Osteocyte (in vitro differentiated cells): ENCODE measurements at regions not wholly inside any gene's neighbourhood (a gene's known extent, or its start where the extent isn't known, plus 50 kb on each side); places are given as distances from the start of the nearest gene placed in this dataset.

Source experiments
- DNase-seq: peaks from one replicate; pipeline ENCODE4 v3.0.0; 2021; ENCODE audit warnings: mixed read lengths; ENCODE audit not compliant: unreplicated experiment; ENCODE audit errors: extremely low spot score
- H3K27ac Mint-ChIP-seq: one replicate; pipeline ENCODE4 v1.8.0; 2021; ENCODE audit warnings: mild to moderate bottlenecking, mixed read lengths; ENCODE audit not compliant: unreplicated experiment
- H3K27me3 Mint-ChIP-seq: one replicate; pipeline ENCODE4 v1.8.0; 2021; ENCODE audit warnings: mixed read lengths; ENCODE audit not compliant: unreplicated experiment
- H3K36me3 Mint-ChIP-seq: one replicate; pipeline ENCODE4 v1.8.0; 2021; ENCODE audit warnings: mixed read lengths; ENCODE audit not compliant: unreplicated experiment
- H3K4me1 Mint-ChIP-seq: one replicate; pipeline ENCODE4 v1.8.0; 2021; ENCODE audit warnings: mixed read lengths; ENCODE audit not compliant: unreplicated experiment
- H3K4me3 Mint-ChIP-seq: one replicate; pipeline ENCODE4 v1.8.0; 2021; ENCODE audit warnings: mild to moderate bottlenecking, moderate library complexity, mixed read lengths; ENCODE audit not compliant: unreplicated experiment
- H3K9me3 Mint-ChIP-seq: one replicate; pipeline ENCODE4 v1.8.0; 2021; ENCODE audit warnings: mixed read lengths; ENCODE audit not compliant: unreplicated experiment
- CTCF ChIP-seq: fragments of 200-600 bp; sonication (generic); IDR thresholded peaks from 2 replicates; pipeline ENCODE4 v1.5.0; 2021; ENCODE audit warnings: antibody characterized with exemption, mild to moderate bottlenecking, moderate library complexity

DNA sequence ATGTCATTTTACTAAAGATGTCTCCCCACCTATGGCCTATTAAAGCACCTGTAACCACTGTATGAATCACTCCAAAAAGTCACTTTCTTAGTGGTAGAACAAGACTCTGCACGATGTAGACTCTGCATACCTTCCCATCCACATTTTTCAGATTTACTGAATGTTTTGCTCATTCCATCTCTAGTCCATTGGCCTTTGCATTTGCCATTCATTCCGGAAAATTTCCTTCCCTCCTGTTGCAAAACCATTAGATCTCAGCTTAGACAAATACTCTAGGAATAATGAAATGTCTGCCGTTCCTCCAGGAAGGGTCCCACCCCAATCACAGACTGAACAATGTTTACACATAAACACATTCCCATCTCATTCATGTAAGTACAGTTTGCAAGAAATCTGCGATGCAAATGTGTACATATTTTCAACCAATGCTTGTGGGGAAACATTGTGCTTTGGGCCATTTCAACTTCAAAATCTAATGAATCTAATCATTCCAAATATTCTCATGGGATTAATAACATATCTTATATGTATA, 146.3 kb upstream of the XYLT1 start:
- H3K9me3 Mint-ChIP-seq, result peaks cover 11% of the 10 kb centered on the region
- H3K27me3 Mint-ChIP-seq, result no peaks in the 10 kb centered on the region
- no peaks in the 10 kb centered on the region for H3K4me1 Mint-ChIP-seq
- no peak overlapping the region for H3K27ac Mint-ChIP-seq
- no peak for TF ChIP-seq CTCF
- H3K4me3 Mint-ChIP-seq, result no peak overlapping the region
- H3K36me3 Mint-ChIP-seq, result no peaks in the 10 kb centered on the region
- no peak for DNase-seq

DNA sequence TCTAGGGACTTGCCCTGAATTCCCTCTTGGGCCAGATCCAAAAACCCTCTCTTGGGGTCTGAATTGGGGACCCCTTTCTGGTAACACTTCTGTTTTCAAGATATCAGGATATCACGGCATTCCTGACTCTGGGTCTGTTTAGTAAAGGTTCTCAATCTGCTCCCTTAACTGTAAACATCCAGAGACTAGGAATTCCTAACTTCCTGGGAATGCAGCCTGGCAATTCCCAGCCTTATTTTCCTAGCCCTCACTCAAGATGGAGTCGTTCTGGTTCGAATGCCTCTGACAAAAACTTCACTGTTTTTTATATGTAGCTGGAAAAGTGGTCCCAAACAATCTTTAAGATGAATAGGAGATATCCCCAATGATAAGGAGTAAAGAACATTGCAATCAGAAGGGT, 141.6 kb upstream of the XYLT1 start:
- no peaks in the 10 kb centered on the region for H3K4me1 Mint-ChIP-seq
- no peak for TF ChIP-seq CTCF
- no peak overlapping the region for H3K4me3 Mint-ChIP-seq
- no peak for DNase-seq
- no peaks in the 10 kb centered on the region for H3K36me3 Mint-ChIP-seq
- H3K27ac Mint-ChIP-seq, result no peak overlapping the region
- H3K9me3 Mint-ChIP-seq, result peaks cover 10% of the 10 kb centered on the region
- no peaks in the 10 kb centered on the region for H3K27me3 Mint-ChIP-seq

DNA sequence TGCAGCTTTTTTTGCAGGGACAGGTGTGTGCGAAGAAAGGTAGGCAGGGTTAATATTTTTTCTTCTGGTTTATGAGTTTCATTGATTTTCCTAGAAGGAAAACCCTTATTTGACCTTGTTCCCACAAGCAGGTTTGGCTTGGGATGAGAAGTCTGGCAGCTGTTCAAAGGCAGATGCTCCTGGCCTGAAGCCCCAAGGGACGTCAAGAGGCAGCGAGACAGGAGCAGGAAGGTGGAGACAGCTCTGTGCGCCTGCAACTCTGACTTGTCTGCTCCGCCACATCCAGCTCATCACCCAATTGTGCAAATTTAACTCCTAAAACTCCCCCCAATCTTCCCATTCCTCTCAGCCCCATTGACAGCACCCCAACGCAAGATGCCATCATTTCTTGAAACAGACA, 136.8 kb upstream of the XYLT1 start:
- H3K4me3 Mint-ChIP-seq, result no peak overlapping the region
- no peak for TF ChIP-seq CTCF
- H3K9me3 Mint-ChIP-seq, result peaks cover 7% of the 10 kb centered on the region
- H3K36me3 Mint-ChIP-seq, result no peaks in the 10 kb centered on the region
- H3K4me1 Mint-ChIP-seq, result no peaks in the 10 kb centered on the region
- H3K27me3 Mint-ChIP-seq, result no peaks in the 10 kb centered on the region
- no peak overlapping the region for H3K27ac Mint-ChIP-seq
- DNase-seq, result no peak

DNA sequence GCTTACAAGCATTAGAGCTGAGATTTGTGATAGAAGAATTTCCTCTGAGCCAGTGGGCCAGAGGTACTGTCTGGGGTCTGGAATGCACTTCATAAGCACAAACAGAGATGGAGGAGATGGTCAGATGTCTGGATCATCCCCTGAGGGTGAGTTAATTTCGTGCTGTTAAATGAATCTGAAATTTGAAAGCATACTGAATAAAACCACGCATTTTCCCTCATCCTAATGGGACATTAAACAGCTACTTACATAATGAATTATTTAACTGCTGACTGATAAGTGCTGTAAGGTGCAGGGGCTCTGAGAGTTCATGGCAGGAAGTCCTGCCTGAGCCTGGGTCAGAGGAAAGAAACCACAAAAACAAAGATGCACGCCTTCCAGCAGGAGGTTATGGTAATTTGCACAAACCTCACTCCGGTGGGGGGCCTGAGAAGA, 136.3 kb upstream of the XYLT1 start:
- Mint-ChIP-seq H3K4me3 (no peak overlapping the region), H3K27me3 (no peaks in the 10 kb centered on the region), H3K9me3 (peaks cover 6% of the 10 kb centered on the region), H3K27ac (no peak overlapping the region), H3K4me1 (no peaks in the 10 kb centered on the region), H3K36me3 (no peaks in the 10 kb centered on the region)
- DNase-seq, result no peak
- no peak for TF ChIP-seq CTCF

DNA sequence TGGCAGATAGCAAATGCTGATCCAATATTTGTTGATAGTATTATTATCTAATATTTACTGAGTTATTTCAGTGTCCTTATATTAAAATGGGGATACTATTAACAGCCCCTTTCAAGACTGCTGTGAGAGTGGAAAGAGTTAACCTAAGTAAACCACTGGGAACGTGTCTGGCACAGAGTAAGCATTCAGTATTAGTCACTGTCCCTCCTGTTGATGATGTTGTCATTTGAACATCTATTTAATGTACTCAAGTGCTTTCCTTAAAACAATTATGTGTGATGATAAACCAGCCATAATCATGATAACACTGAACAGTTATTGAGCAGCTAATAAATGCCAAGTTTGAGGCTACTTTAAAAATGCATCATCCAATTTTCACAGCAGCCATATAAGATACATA, 135.7 kb upstream of the XYLT1 start:
- Mint-ChIP-seq H3K9me3 (peaks cover 11% of the 10 kb centered on the region), H3K4me3 (no peak overlapping the region), H3K4me1 (no peaks in the 10 kb centered on the region), H3K27me3 (no peaks in the 10 kb centered on the region), H3K27ac (no peak overlapping the region), H3K36me3 (no peaks in the 10 kb centered on the region)
- TF ChIP-seq CTCF, result no peak
- DNase-seq, result no peak
